ENCODE measurements at regions not wholly inside any gene's neighbourhood (a gene's known extent, or its start where the extent isn't known, plus 50 kb on each side); places are given as distances from the start of the nearest gene placed in this dataset.

DNA sequence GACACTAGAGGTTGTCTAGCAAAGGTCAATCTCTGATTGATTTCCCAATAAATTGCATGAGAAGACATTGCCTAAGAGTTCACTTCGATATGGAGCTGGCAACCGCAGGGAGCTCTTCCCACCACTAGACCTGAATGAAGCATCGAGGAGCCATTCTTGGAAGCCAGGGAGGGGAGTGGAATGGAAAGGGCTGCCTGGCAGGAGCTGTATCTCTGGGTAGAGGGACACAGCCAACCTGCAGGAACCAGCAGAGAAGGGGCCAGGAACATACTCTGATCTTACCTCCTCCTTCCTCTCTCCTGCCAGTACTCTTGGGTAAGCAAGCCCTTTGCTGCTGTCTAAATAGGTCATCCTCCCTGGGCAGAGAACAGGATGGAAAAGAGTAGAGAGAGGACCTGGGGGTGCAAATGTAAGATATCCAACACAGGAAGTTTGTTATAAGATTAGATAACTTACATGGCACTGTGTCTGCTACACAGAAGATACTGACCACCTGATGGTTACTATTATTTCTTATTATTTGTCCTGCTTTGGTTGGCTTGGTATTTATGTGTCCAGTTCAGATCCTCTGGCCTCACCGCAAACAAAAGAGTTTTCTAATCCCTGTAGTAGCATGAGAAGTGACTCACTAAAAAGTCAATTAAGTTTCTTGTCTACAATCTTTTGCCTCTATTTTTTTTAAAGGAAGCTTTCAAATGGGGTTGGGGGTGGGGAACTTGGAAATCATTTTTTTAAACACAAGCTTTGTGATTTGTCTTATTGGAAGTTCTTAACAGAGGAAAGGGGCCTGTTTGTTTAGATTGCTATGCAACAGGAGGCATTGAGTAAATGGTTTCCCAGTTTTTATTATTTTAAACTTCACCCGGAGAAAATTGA is 156.7 kb upstream of the TSC22D2 start:
- no peak for TF ChIP-seq POLR2A (IDR thresholded peaks at IDR 0.05; ENCODE audit: low read depth, low read length)
- no peak for TF ChIP-seq RAD21 (IDR thresholded peaks at IDR 0.05; ENCODE audit: low read length)
- TF ChIP-seq, protein P1, sequence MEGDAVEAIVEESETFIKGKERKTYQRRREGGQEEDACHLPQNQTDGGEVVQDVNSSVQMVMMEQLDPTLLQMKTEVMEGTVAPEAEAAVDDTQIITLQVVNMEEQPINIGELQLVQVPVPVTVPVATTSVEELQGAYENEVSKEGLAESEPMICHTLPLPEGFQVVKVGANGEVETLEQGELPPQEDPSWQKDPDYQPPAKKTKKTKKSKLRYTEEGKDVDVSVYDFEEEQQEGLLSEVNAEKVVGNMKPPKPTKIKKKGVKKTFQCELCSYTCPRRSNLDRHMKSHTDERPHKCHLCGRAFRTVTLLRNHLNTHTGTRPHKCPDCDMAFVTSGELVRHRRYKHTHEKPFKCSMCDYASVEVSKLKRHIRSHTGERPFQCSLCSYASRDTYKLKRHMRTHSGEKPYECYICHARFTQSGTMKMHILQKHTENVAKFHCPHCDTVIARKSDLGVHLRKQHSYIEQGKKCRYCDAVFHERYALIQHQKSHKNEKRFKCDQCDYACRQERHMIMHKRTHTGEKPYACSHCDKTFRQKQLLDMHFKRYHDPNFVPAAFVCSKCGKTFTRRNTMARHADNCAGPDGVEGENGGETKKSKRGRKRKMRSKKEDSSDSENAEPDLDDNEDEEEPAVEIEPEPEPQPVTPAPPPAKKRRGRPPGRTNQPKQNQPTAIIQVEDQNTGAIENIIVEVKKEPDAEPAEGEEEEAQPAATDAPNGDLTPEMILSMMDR (conservative IDR thresholded peaks at IDR 0.05; ENCODE audit: low read depth, low read length): no peak
- TF ChIP-seq MXI1 (IDR thresholded peaks at IDR 0.05; ENCODE audit: borderline replicate concordance, low read depth, low read length): no peak
- TF ChIP-seq BHLHE40 (IDR thresholded peaks at IDR 0.05; ENCODE audit: low read depth, low read length): no peak
- no peak for TF ChIP-seq FOS (IDR thresholded peaks at IDR 0.05; ENCODE audit: low read depth, low read length)
- no peak for TF ChIP-seq RCOR1 (IDR thresholded peaks at IDR 0.05; ENCODE audit: insufficient replicate concordance, low read length)
- no peak for TF ChIP-seq RFX5 (IDR thresholded peaks at IDR 0.05; ENCODE audit: low read depth, low read length)

Data from IMR-90 (cell line).